SU-DHL-6 (cell line): ENCODE measurements at regions not wholly inside any gene's neighbourhood (a gene's known extent, or its start where the extent isn't known, plus 50 kb on each side); places are given as distances from the start of the nearest gene placed in this dataset.

Experiments used
- EZH2phosphoT487 ChIP-seq: fragments of 200-600 bp; sonication (generic), shearing (Covaris generic); conservative IDR thresholded peaks from 2 replicates; pipeline ENCODE4 v1.6.1; 2018; ENCODE audit warnings: mild to moderate bottlenecking, antibody characterized with exemption, low read length, moderate library complexity, mixed read lengths
- TF ChIP-seq, protein P1 (sequence below): fragments of 200-600 bp; sonication (generic); IDR thresholded peaks from one replicate; pipeline ENCODE4 v1.5.1; 2017; ENCODE audit warnings: antibody characterized with exemption, mild to moderate bottlenecking, low read length, moderate library complexity; ENCODE audit not compliant: insufficient read depth, poor library complexity, severe bottlenecking

DNA sequence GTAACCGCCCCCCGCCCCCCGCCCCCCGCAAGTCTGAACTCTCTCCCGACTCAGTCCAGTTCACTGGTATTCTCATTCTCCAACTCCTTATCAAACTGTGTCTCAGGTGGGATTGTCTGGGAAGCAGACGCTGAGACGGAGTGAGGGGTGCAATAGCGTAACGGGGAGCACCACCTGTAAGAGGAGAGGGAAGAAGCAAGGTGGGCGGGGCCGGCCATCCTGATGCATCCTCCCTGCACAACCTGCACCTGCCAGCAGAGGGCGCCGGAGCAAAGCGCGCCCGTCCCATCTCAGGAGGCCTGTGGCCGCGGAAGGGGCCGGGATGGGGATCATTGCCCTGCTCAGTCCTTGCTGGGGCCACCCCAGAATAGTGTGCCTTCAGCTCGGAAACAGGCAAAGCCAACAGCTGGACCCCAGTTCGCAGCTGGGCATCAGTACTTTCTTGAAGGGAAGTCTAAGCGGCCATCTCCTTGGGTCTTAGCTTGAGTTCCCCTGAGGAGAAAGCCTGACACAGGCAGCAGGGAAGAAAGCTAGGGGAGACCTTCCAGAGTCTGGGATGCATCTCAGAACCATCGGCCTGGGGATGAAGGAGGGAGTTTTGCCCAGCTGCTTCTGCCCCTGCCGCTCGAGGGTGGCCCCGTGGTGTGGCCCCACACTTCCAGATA is 208.0 kb downstream of the TFCP2L1 start:
- TF ChIP-seq, protein P1, sequence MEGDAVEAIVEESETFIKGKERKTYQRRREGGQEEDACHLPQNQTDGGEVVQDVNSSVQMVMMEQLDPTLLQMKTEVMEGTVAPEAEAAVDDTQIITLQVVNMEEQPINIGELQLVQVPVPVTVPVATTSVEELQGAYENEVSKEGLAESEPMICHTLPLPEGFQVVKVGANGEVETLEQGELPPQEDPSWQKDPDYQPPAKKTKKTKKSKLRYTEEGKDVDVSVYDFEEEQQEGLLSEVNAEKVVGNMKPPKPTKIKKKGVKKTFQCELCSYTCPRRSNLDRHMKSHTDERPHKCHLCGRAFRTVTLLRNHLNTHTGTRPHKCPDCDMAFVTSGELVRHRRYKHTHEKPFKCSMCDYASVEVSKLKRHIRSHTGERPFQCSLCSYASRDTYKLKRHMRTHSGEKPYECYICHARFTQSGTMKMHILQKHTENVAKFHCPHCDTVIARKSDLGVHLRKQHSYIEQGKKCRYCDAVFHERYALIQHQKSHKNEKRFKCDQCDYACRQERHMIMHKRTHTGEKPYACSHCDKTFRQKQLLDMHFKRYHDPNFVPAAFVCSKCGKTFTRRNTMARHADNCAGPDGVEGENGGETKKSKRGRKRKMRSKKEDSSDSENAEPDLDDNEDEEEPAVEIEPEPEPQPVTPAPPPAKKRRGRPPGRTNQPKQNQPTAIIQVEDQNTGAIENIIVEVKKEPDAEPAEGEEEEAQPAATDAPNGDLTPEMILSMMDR: peak; percentile 85
- TF ChIP-seq EZH2phosphoT487: no peak
